A549 (cell line): ENCODE measurements at regions not wholly inside any gene's neighbourhood (a gene's known extent, or its start where the extent isn't known, plus 50 kb on each side); places are given as distances from the start of the nearest gene placed in this dataset.

ENCODE experiments used
- ATAC-seq, 2 experiments: fragments of 200-7000 bp in 1 of 2; fragments of >200 bp in 1 of 2; cut with Nextera tagmentation in 1 of 2; cut with Tn5 transposase in 1 of 2; 3 replicates each; pipeline versions ENCODE4 v1.8.0 to v1.9.1; 2018 to 2020; ENCODE audit warnings: mild to moderate bottlenecking in 1 of 2, moderate library complexity in 1 of 2
- CTCF ChIA-PET: fragments of 300-600 bp; sonication (Branson Sonifier 250); formaldehyde crosslinking; extraction: SDS; loops from one replicate; lab custom pipeline; 2021; ENCODE audit warnings: antibody characterized with exemption, inconsistent platforms; lab: Yijun Ruan, JAX
- POLR2A ChIA-PET: fragments of 350-600 bp; formaldehyde crosslinking; extraction: SDS; loops from one replicate; lab custom pipeline; 2021; ENCODE audit warnings: antibody characterized with exemption, inconsistent platforms; lab: Yijun Ruan, JAX
- DNase-seq, 2 experiments: peaks; one replicate each; pipeline versions ENCODE4 v3.0.0 to v3.0.0-alpha.2; 2011 to 2016; ENCODE audit warnings: low read depth in 1 of 2, low spot score in 1 of 2
- FAIRE-seq: peaks from 2 replicates; lab custom pipeline; 2011; peaks lifted over from hg19 to GRCh38; lab: Jason Lieb, UNC
- H3K27ac ChIP-seq, 2 experiments: fragments of >200 bp; sonication (Bioruptor Twin); formaldehyde crosslinking; 3 replicates each; pipeline ENCODE4 v1.5.1; 2016 to 2017
- H3K4me1 ChIP-seq: fragments of >200 bp; sonication (Bioruptor Twin); formaldehyde crosslinking; 3 replicates; pipeline ENCODE4 v1.6.1; 2016
- H3K4me2 ChIP-seq: fragments of >200 bp; sonication (Bioruptor Twin); formaldehyde crosslinking; 3 replicates; pipeline ENCODE4 v1.6.1; 2016
- H3K4me3 ChIP-seq: fragments of >200 bp; sonication (Bioruptor Twin); formaldehyde crosslinking; 3 replicates; pipeline ENCODE4 v1.5.1; 2016
- H3K9me3 ChIP-seq: fragments of >200 bp; sonication (Bioruptor Twin); formaldehyde crosslinking; 3 replicates; pipeline ENCODE4 v1.6.1; 2016
- BHLHE40 ChIP-seq: IDR thresholded peaks from 2 replicates; pipeline ENCODE4 v1.6.1; 2012; ENCODE audit warnings: low read depth, low read length, inconsistent platforms
- CEBPB ChIP-seq, 2 experiments: fragments of >200 bp in 1 of 2; sonication (Bioruptor Twin) in 1 of 2; formaldehyde crosslinking in 1 of 2; IDR thresholded peaks; 2 replicates each; pipeline ENCODE4 v1.6.1; 2012 to 2016
- CHD2 ChIP-seq: fragments of 150-350 bp; IDR thresholded peaks from 2 replicates; pipeline ENCODE4 v1.6.1; 2014; ENCODE audit warnings: low read length; ENCODE audit not compliant: partially characterized antibody
- EHF ChIP-seq: fragments of 250-450 bp; sonication (Bioruptor Pico); IDR thresholded peaks from 2 replicates; pipeline ENCODE4 v1.5.0; 2020; ENCODE audit warnings: mild to moderate bottlenecking
- EHMT2 ChIP-seq: fragments of 200-600 bp; sonication (generic); IDR thresholded peaks from 2 replicates; pipeline ENCODE4 v1.6.1; 2016; ENCODE audit warnings: antibody characterized with exemption, low read depth, mild to moderate bottlenecking, moderate library complexity
- EP300 ChIP-seq, 2 experiments: fragments of >200 bp; sonication (Bioruptor Twin); formaldehyde crosslinking; IDR thresholded peaks; 2 replicates in 1 of 2; 3 replicates in 1 of 2; pipeline ENCODE4 v1.6.1; 2016 to 2017
- ESRRA ChIP-seq: fragments of 150-350 bp; IDR thresholded peaks from 2 replicates; pipeline ENCODE4 v1.6.1; 2014; ENCODE audit warnings: mild to moderate bottlenecking, low read length, borderline replicate concordance
- FOSB ChIP-seq: fragments of 250-450 bp; sonication (Bioruptor Pico); IDR thresholded peaks from 2 replicates; pipeline ENCODE4 v1.5.0; 2020; ENCODE audit warnings: mild to moderate bottlenecking, moderate library complexity
- FOSL2 ChIP-seq, 2 experiments: fragments of 450-650 bp in 1 of 2; fragments of >200 bp in 1 of 2; sonication (Bioruptor Twin) in 1 of 2; formaldehyde crosslinking; IDR thresholded peaks; 2 replicates each; pipeline versions ENCODE4 v1.5.0 to v1.6.1; 2016 to 2020; ENCODE audit warnings: mild to moderate bottlenecking in 1 of 2, moderate library complexity in 1 of 2
- FOXS1 ChIP-seq: fragments of 250-450 bp; sonication (Bioruptor Pico); IDR thresholded peaks from 2 replicates; pipeline ENCODE4 v1.5.0; 2020; ENCODE audit warnings: mild to moderate bottlenecking, moderate library complexity
- HDAC2 ChIP-seq: fragments of 200-600 bp; sonication (generic); IDR thresholded peaks from 2 replicates; pipeline ENCODE4 v1.6.1; 2016
- HEYL ChIP-seq: fragments of 250-450 bp; sonication (Bioruptor Pico); IDR thresholded peaks from 2 replicates; pipeline ENCODE4 v1.8.0; 2021; ENCODE audit warnings: mild to moderate bottlenecking, moderate library complexity
- HOXB13 ChIP-seq: fragments of 250-450 bp; sonication (Bioruptor Pico); IDR thresholded peaks from 2 replicates; pipeline ENCODE4 v1.5.0; 2020; ENCODE audit warnings: low read depth, mild to moderate bottlenecking, moderate library complexity
- JUN ChIP-seq, 2 experiments: fragments of >200 bp; sonication (Bioruptor Twin); formaldehyde crosslinking; IDR thresholded peaks; 2 replicates in 1 of 2; 3 replicates in 1 of 2; pipeline ENCODE4 v1.6.1; 2016 to 2017
- KDM5A ChIP-seq: fragments of 200-600 bp; sonication (generic); IDR thresholded peaks from 2 replicates; pipeline ENCODE4 v1.6.1; 2016; ENCODE audit warnings: antibody characterized with exemption, mild to moderate bottlenecking
- MAZ ChIP-seq: fragments of 150-350 bp; IDR thresholded peaks from 2 replicates; pipeline ENCODE4 v1.6.1; 2014; ENCODE audit warnings: antibody characterized with exemption, low read depth, low read length, borderline replicate concordance
- MYC ChIP-seq: IDR thresholded peaks from 2 replicates; pipeline ENCODE4 v1.6.1; 2012; ENCODE audit warnings: mild to moderate bottlenecking, inconsistent platforms, low read length, improper control_type of control experiment, borderline replicate concordance
- NPAS2 ChIP-seq: fragments of 250-450 bp; sonication (Bioruptor Pico); IDR thresholded peaks from 2 replicates; pipeline ENCODE4 v1.8.0; 2022; ENCODE audit warnings: mild to moderate bottlenecking, moderate library complexity, borderline replicate concordance
- PHF8 ChIP-seq: fragments of 200-600 bp; sonication (generic); IDR thresholded peaks from 2 replicates; pipeline ENCODE4 v1.6.1; 2016; ENCODE audit warnings: low read depth, mild to moderate bottlenecking, antibody characterized with exemption, moderate library complexity, borderline replicate concordance
- POLR2A ChIP-seq: IDR thresholded peaks from 2 replicates; pipeline ENCODE4 v1.6.1; 2012; ENCODE audit warnings: mild to moderate bottlenecking, low read length
- RARB ChIP-seq: fragments of 250-450 bp; sonication (Bioruptor Pico); IDR thresholded peaks from 2 replicates; pipeline ENCODE4 v1.8.0; 2021; ENCODE audit warnings: mild to moderate bottlenecking, moderate library complexity
- RCOR1 ChIP-seq: fragments of 150-350 bp; IDR thresholded peaks from 2 replicates; pipeline ENCODE4 v1.6.1; 2014; ENCODE audit warnings: antibody characterized with exemption, low read length, low read depth
- SREBF2 ChIP-seq: fragments of 450-650 bp; IDR thresholded peaks from 2 replicates; pipeline ENCODE4 v1.6.1; 2014; ENCODE audit warnings: mild to moderate bottlenecking, moderate library complexity
- TP53 ChIP-seq: fragments of 250-450 bp; sonication (Bioruptor Pico); IDR thresholded peaks from 2 replicates; pipeline ENCODE4 v1.5.0; 2021; ENCODE audit warnings: mild to moderate bottlenecking, moderate library complexity
- ZC3H11A ChIP-seq: fragments of 450-650 bp; IDR thresholded peaks from 2 replicates; pipeline ENCODE4 v1.6.1; 2014; ENCODE audit warnings: antibody characterized with exemption, mild to moderate bottlenecking
- ZNF302 ChIP-seq: fragments of 250-450 bp; sonication (Bioruptor Pico); IDR thresholded peaks from 2 replicates; pipeline ENCODE4 v1.9.0; 2021; ENCODE audit warnings: inconsistent platforms, mild to moderate bottlenecking, moderate library complexity
- WGBS: methylation state at CpG from one replicate; pipeline ENCODE4 v1.1.6; 2017; ENCODE audit errors: missing lambda C conversion rate; 5-methylcytosine and 5-hydroxymethylcytosine counted together
- TF ChIP-seq, protein P1 (sequence below): IDR thresholded peaks from 2 replicates; pipeline ENCODE4 v1.6.1; 2012
- TF ChIP-seq, protein P2 (sequence below): fragments of >200 bp; sonication (Bioruptor Twin); formaldehyde crosslinking; IDR thresholded peaks from 2 replicates; pipeline ENCODE4 v1.6.1; 2016
- TF ChIP-seq, protein P3 (sequence below): fragments of 150-350 bp; IDR thresholded peaks from 2 replicates; pipeline ENCODE4 v1.6.1; 2014; ENCODE audit warnings: low read depth, mild to moderate bottlenecking, low read length
- TF ChIP-seq, protein P4 (sequence below): fragments of 250-450 bp; sonication (Bioruptor Pico); IDR thresholded peaks from 2 replicates; pipeline ENCODE4 v1.5.0; 2021; ENCODE audit warnings: mild to moderate bottlenecking, moderate library complexity, borderline replicate concordance

DNA sequence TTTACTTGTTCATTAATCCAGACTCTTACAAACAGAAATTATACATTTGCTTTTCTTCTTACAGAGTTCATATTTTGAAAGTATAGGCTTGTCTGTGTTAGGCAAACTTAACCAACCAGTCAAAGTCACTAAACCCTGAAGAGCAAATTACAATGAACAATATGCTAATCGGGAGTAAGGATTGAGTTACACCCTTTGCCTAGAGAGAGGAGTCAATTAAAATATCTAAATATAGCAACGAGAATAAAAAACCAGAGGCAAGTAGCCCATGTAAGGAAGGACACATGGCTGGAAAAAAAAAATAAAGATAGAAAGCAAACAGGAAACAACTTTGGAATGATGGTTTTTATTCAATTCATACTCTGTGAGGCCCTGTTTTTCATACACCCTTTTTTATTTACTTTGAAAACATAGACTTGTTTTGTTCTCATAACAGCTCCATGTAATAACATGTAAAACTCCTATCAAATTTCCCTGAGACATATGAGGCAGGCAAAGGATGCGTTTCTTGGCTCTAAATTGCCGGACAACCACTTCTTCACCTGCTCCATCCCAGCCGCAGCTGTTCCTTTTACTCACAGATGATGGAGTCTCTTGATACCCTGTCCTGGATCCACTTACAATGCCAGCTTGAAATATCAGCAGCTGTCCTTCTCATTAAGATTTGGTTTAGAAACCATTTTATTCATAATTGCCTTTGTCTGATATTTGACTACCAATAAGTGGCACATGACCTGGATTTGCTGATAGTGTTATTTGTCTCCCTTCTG, 767.7 kb upstream of the GCFC2 start:
- DNase-seq (no peak), FAIRE-seq (no peak), ATAC-seq (no peak)
- TF ChIP-seq, protein P1, sequence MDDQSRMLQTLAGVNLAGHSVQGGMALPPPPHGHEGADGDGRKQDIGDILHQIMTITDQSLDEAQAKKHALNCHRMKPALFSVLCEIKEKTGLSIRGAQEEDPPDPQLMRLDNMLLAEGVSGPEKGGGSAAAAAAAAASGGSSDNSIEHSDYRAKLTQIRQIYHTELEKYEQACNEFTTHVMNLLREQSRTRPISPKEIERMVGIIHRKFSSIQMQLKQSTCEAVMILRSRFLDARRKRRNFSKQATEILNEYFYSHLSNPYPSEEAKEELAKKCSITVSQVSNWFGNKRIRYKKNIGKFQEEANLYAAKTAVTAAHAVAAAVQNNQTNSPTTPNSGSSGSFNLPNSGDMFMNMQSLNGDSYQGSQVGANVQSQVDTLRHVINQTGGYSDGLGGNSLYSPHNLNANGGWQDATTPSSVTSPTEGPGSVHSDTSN, result no peak
- TF ChIP-seq KDM5A (no peak), CHD2 (no peak), FOXS1 (CRISPR knock-in tag) (no peak), HEYL (CRISPR knock-in tag) (no peak), EHMT2 (no peak), HDAC2 (no peak), NPAS2 (no peak), POLR2A (no peak), BHLHE40 (no peak), CEBPB (IDR thresholded peaks at IDR 0.05) (no peak), ZC3H11A (no peak), EHF (CRISPR knock-in tag) (no peak), TP53 (CRISPR knock-in tag) (no peak)
- TF ChIP-seq, protein P2, sequence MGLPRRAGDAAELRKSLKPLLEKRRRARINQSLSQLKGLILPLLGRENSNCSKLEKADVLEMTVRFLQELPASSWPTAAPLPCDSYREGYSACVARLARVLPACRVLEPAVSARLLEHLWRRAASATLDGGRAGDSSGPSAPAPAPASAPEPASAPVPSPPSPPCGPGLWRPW, result no peak
- Histone ChIP-seq H3K27ac (no peak overlapping the region), H3K4me1 (no peaks in the 10 kb centered on the region), H3K4me3 (no peak overlapping the region), H3K4me2 (no peak overlapping the region), H3K9me3 (peaks cover 7% of the 10 kb centered on the region; the same call in 1 of the 3 replicates)
- CTCF ChIA-PET, result interaction anchor here (1.5 kb wide), 1 partner anchor 10 kb away, joined by 5 read pairs; no protein-coding TSS in a partner anchor
- POLR2A ChIA-PET, result no interaction called here
- 29% methylated on average over 5 of the region's 5 CpGs for WGBS

DNA sequence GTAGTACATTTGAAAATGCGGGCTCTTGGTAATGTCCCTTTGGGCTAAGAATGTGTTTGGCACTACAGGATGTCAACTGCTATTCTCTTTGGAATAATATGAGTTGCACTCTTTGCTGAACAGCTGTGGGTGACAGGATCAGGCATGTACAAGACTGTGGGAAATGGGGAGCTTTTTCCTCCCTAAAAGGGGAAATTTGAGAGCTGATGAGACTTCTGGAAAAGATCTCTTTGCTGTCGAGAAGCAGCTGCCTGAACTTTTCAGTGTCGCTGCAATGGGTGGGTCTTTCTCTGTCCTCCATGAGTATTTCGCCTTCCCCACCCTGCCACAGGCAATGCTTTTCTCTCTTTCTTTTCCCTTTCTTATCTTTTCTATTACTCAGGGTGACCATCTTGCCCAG, 762.2 kb upstream of the GCFC2 start:
- WGBS, result 34% methylated on average over 4 of the region's 4 CpGs
- POLR2A ChIA-PET, result no interaction called here
- H3K27ac ChIP-seq, result no peak overlapping the region
- CTCF ChIA-PET, result no interaction called here
- H3K4me3 ChIP-seq, result no peak overlapping the region
- H3K9me3 ChIP-seq, result peaks cover 15% of the 10 kb centered on the region; the same call in 2 of the 3 replicates
- DNase-seq (no peak), ATAC-seq (no peak), FAIRE-seq (no peak)
- TF ChIP-seq EHF (CRISPR knock-in tag), result no peak
- no peak for TF ChIP-seq ESRRA
- TF ChIP-seq PHF8, result no peak
- TF ChIP-seq EP300 (IDR thresholded peaks at IDR 0.05), result no peak
- TF ChIP-seq, protein P3, sequence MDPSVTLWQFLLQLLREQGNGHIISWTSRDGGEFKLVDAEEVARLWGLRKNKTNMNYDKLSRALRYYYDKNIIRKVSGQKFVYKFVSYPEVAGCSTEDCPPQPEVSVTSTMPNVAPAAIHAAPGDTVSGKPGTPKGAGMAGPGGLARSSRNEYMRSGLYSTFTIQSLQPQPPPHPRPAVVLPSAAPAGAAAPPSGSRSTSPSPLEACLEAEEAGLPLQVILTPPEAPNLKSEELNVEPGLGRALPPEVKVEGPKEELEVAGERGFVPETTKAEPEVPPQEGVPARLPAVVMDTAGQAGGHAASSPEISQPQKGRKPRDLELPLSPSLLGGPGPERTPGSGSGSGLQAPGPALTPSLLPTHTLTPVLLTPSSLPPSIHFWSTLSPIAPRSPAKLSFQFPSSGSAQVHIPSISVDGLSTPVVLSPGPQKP, result no peak
- no peak for TF ChIP-seq MAZ
- TF ChIP-seq KDM5A, result no peak
- no peak overlapping the region for H3K4me2 ChIP-seq
- no peaks in the 10 kb centered on the region for H3K4me1 ChIP-seq

DNA sequence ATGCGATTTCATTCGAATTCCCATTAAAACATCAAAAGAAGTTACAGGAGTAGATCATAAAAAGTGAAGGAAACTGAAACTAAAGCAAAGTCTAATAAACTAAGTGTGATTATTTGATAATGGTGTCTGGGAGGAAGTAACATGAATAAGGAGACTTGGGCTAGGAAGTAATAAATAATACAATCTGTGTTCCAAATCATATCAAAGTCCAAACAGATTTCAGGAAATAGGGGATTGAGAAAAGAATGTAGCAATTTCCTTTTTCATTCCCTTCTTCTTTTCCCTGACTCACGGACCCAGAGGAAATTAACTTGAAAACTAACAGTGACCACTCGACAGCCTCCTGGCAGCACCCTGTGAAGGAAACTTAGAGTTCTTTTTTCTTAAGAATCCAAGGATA, 758.4 kb upstream of the GCFC2 start:
- Histone ChIP-seq H3K4me1 (no peaks in the 10 kb centered on the region), H3K4me3 (no peak overlapping the region)
- no peak for DNase-seq
- TF ChIP-seq SREBF2, result no peak
- TF ChIP-seq JUN (IDR thresholded peaks at IDR 0.05), result no peak
- no peak for TF ChIP-seq MYC
- TF ChIP-seq HOXB13 (CRISPR knock-in tag), result no peak
- TF ChIP-seq FOSL2 (IDR thresholded peaks at IDR 0.05), result no peak
- TF ChIP-seq FOSL2 (CRISPR knock-in tag; IDR thresholded peaks at IDR 0.05), result no peak
- no peak for TF ChIP-seq ESRRA
- no peak for TF ChIP-seq ZNF302
- TF ChIP-seq RCOR1, result no peak
- TF ChIP-seq FOSB (CRISPR knock-in tag), result no peak
- TF ChIP-seq, protein P2, result no peak
- TF ChIP-seq FOXS1 (CRISPR knock-in tag), result no peak
- TF ChIP-seq RARB, result no peak
- TF ChIP-seq PHF8, result no peak
- TF ChIP-seq, protein P4, sequence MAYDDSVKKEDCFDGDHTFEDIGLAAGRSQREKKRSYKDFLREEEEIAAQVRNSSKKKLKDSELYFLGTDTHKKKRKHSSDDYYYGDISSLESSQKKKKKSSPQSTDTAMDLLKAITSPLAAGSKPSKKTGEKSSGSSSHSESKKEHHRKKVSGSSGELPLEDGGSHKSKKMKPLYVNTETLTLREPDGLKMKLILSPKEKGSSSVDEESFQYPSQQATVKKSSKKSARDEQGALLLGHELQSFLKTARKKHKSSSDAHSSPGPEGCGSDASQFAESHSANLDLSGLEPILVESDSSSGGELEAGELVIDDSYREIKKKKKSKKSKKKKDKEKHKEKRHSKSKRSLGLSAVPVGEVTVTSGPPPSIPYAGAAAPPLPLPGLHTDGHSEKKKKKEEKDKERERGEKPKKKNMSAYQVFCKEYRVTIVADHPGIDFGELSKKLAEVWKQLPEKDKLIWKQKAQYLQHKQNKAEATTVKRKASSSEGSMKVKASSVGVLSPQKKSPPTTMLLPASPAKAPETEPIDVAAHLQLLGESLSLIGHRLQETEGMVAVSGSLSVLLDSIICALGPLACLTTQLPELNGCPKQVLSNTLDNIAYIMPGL (CRISPR knock-in tag), result no peak
- TF ChIP-seq, all 56 proteins: peak for 0
- FAIRE-seq (peak; percentile 28), ATAC-seq (no peak)
- H3K27ac ChIP-seq, result no peak overlapping the region
- H3K9me3 ChIP-seq, result peaks cover 15% of the 10 kb centered on the region; the same call in 2 of the 3 replicates
- 44% methylated on average over 4 of the region's 4 CpGs for WGBS
- no peak overlapping the region for H3K4me2 ChIP-seq
- POLR2A ChIA-PET, result no interaction called here
- CTCF ChIA-PET, result interaction anchor here (1.5 kb wide), 1 partner anchor 10 kb away, joined by 5 read pairs; no protein-coding TSS in a partner anchor
